ENCODE measurements at regions not wholly inside any gene's neighbourhood (a gene's known extent, or its start where the extent isn't known, plus 50 kb on each side); places are given as distances from the start of the nearest gene placed in this dataset.

GRCh38 chr10:53401536-53401935 lies 629.0 kb upstream of the MBL2 start:
- H3K9ac ChIP-seq (ENCODE audit: low read length), result no peak overlapping the region
- no peak overlapping the region for H3K27ac ChIP-seq (ENCODE audit: low read length)
- H3K79me2 ChIP-seq (replicated peaks; ENCODE audit: insufficient read depth, low read length), result no peaks in the 10 kb centered on the region
- no peaks in the 10 kb centered on the region for H3F3A ChIP-seq (ENCODE audit: insufficient read depth, low read length, poor library complexity, severe bottlenecking)
- H3K4me2 ChIP-seq (ENCODE audit: low read length), result no peak overlapping the region
- no peaks in the 10 kb centered on the region for H3K9me3 ChIP-seq (ENCODE audit: low read length)
- H3K27me3 ChIP-seq (ENCODE audit: insufficient read depth, low read depth, low read length), result no peaks in the 10 kb centered on the region
- H2AFZ ChIP-seq (ENCODE audit: low read depth, low read length), result no peak overlapping the region
- H3K9me2 ChIP-seq (ENCODE audit: insufficient read depth, low read length), result no peaks in the 10 kb centered on the region
- TF ChIP-seq SMC3 (conservative IDR thresholded peaks at IDR 0.05; ENCODE audit: poor library complexity), result no peak
- TF ChIP-seq, protein P1, sequence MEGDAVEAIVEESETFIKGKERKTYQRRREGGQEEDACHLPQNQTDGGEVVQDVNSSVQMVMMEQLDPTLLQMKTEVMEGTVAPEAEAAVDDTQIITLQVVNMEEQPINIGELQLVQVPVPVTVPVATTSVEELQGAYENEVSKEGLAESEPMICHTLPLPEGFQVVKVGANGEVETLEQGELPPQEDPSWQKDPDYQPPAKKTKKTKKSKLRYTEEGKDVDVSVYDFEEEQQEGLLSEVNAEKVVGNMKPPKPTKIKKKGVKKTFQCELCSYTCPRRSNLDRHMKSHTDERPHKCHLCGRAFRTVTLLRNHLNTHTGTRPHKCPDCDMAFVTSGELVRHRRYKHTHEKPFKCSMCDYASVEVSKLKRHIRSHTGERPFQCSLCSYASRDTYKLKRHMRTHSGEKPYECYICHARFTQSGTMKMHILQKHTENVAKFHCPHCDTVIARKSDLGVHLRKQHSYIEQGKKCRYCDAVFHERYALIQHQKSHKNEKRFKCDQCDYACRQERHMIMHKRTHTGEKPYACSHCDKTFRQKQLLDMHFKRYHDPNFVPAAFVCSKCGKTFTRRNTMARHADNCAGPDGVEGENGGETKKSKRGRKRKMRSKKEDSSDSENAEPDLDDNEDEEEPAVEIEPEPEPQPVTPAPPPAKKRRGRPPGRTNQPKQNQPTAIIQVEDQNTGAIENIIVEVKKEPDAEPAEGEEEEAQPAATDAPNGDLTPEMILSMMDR (IDR thresholded peaks at IDR 0.05; ENCODE audit: poor library complexity, severe bottlenecking), result no peak
- no peak for TF ChIP-seq MXI1 (conservative IDR thresholded peaks at IDR 0.05; ENCODE audit: poor library complexity, severe bottlenecking)
- TF ChIP-seq REST (IDR thresholded peaks at IDR 0.05; ENCODE audit: borderline replicate concordance), result no peak
- TF ChIP-seq POLR2AphosphoS5 (IDR thresholded peaks at IDR 0.05), result no peak
- H3K36me3 ChIP-seq (ENCODE audit: insufficient read depth, low read length), result no peaks in the 10 kb centered on the region
- no peak overlapping the region for H3K4me3 ChIP-seq (ENCODE audit: low read length)
- no peaks in the 10 kb centered on the region for H4K20me1 ChIP-seq (ENCODE audit: insufficient read depth)

GRCh38 chr10:53396876-53397275 lies 624.3 kb upstream of the MBL2 start:
- Histone ChIP-seq H2AFZ (ENCODE audit: low read depth, low read length) (no peak overlapping the region), H3F3A (ENCODE audit: insufficient read depth, low read length, poor library complexity, severe bottlenecking) (no peaks in the 10 kb centered on the region), H3K4me2 (ENCODE audit: low read length) (no peak overlapping the region), H3K4me3 (ENCODE audit: low read length) (no peak overlapping the region), H3K79me2 (replicated peaks; ENCODE audit: insufficient read depth, low read length) (no peaks in the 10 kb centered on the region), H3K9me2 (ENCODE audit: insufficient read depth, low read length) (no peaks in the 10 kb centered on the region), H4K20me1 (ENCODE audit: insufficient read depth) (no peaks in the 10 kb centered on the region), H3K9me3 (ENCODE audit: low read length) (no peaks in the 10 kb centered on the region), H3K36me3 (ENCODE audit: insufficient read depth, low read length) (no peaks in the 10 kb centered on the region), H3K27ac (ENCODE audit: low read length) (no peak overlapping the region), H3K9ac (ENCODE audit: low read length) (no peak overlapping the region), H3K27me3 (ENCODE audit: insufficient read depth, low read depth, low read length) (no peaks in the 10 kb centered on the region)
- no peak for TF ChIP-seq EP300 (conservative IDR thresholded peaks at IDR 0.05; ENCODE audit: poor library complexity, severe bottlenecking)
- TF ChIP-seq TAF1 (IDR thresholded peaks at IDR 0.05; ENCODE audit: low read depth), result no peak
- TF ChIP-seq REST (IDR thresholded peaks at IDR 0.05; ENCODE audit: borderline replicate concordance), result no peak
- no peak for TF ChIP-seq POLR2AphosphoS5 (IDR thresholded peaks at IDR 0.05)
- TF ChIP-seq, protein P1 (IDR thresholded peaks at IDR 0.05; ENCODE audit: poor library complexity, severe bottlenecking), result no peak
- TF ChIP-seq SMC3 (conservative IDR thresholded peaks at IDR 0.05; ENCODE audit: poor library complexity), result no peak
- no peak for TF ChIP-seq RAD21 (conservative IDR thresholded peaks at IDR 0.05)
- TF ChIP-seq EZH2 (IDR thresholded peaks at IDR 0.05; ENCODE audit: borderline replicate concordance, insufficient read depth, low read length, poor library complexity, severe bottlenecking), result no peak
- TF ChIP-seq MXI1 (conservative IDR thresholded peaks at IDR 0.05; ENCODE audit: poor library complexity, severe bottlenecking), result no peak
